Erythroblast (primary cell): ENCODE measurements at regions not wholly inside any gene's neighbourhood (a gene's known extent, or its start where the extent isn't known, plus 50 kb on each side); places are given as distances from the start of the nearest gene placed in this dataset.

Experiments
- GATA1 ChIP-seq: IDR thresholded peaks from 2 replicates; pipeline ENCODE4 v1.6.1; 2011; ENCODE audit warnings: low read depth, mild to moderate bottlenecking, control low read depth, low read length, moderate library complexity
- POLR2A ChIP-seq: IDR thresholded peaks from 2 replicates; pipeline ENCODE4 v1.6.1; 2011; ENCODE audit warnings: mild to moderate bottlenecking, low read length

DNA sequence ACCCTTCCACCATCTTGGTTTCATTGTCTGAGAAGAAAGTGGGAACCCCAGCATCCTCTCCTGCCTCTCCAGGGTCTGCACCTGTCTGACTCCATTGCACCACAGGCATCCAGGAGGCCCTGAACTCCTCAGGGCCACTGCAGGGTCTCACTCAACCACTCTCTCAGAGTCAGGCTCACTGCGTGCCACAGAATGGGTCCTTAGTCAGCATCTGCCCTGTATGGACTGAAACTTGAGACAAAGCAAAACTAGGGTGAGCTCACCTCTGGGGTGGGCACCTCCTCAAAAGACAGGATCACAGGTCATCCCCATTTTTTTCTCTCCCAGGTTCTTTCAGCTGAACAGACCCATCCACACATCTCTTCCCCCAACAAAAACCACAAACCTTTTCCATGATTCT, 59.2 kb upstream of the CPEB4 start:
- TF ChIP-seq POLR2A (no peak), GATA1 (no peak)
